Tibial artery (tissue), 4 donors: ENCODE measurements at regions not wholly inside any gene's neighbourhood (a gene's known extent, or its start where the extent isn't known, plus 50 kb on each side); places are given as distances from the start of the nearest gene placed in this dataset.

ENCODE experiments used
- DNase-seq, 2 donors: peaks; one replicate each; pipeline ENCODE4 v3.0.0-alpha.2; 2019
- H3K27ac ChIP-seq, 2 donors: fragments of 200-600 bp; sonication (generic) in 1 of 2; 1 replicate in 1 of 2; 2 replicates in 1 of 2; pipeline ENCODE4 v1.5.1; 2018 to 2019; ENCODE audit warnings: mild to moderate bottlenecking in 1 of 2
- H3K27me3 ChIP-seq, 2 donors: fragments of 200-600 bp; sonication (generic) in 1 of 2; one replicate each; pipeline versions ENCODE4 v1.5.1 to v1.6.0; 2016 to 2019
- H3K36me3 ChIP-seq, 3 donors: fragments of 200-600 bp; sonication (generic) in 2 of 3; one replicate each; pipeline ENCODE4 v1.5.1; 2016 to 2019; ENCODE audit warnings: mild to moderate bottlenecking in 2 of 3
- H3K4me1 ChIP-seq, 4 donors: fragments of 200-600 bp; sonication (generic) in 2 of 4; 1 replicate in 3 of 4; 2 replicates in 1 of 4; pipeline ENCODE4 v1.5.1; 2016 to 2019
- H3K4me3 ChIP-seq, 2 donors: fragments of 200-600 bp; sonication (generic) in 1 of 2; 1 replicate in 1 of 2; 2 replicates in 1 of 2; pipeline ENCODE4 v1.5.1; 2018 to 2019; ENCODE audit warnings: mild to moderate bottlenecking in 2 of 2
- H3K9me3 ChIP-seq, 3 donors: fragments of 200-600 bp; sonication (generic) in 1 of 3; one replicate each; pipeline ENCODE4 v1.5.1; 2016 to 2019
- CTCF ChIP-seq, 2 experiments: fragments of 200-600 bp in 1 of 2; fragments of 450-650 bp in 1 of 2; IDR thresholded peaks; one replicate each; pipeline ENCODE4 v1.5.1; 2017 to 2019; ENCODE audit warnings: antibody characterized with exemption in 2 of 2, mild to moderate bottlenecking in 1 of 2, moderate library complexity in 1 of 2
- intact Hi-C: fragments of 100-400 bp; cut with DNase I; formaldehyde crosslinking; loops from one replicate; pipeline ENCODE4 v1.15.0; 2023; ENCODE audit warnings: low total_unique reads

- TF ChIP-seq CTCF (IDR thresholded peaks at IDR 0.05) = no peak
- Histone ChIP-seq H3K9me3 (no peaks in the 10 kb centered on the region), H3K4me1 (no peaks in the 10 kb centered on the region), H3K27me3 (no peaks in the 10 kb centered on the region), H3K27ac (no peak overlapping the region), H3K4me3 (no peak overlapping the region), H3K36me3 (no peaks in the 10 kb centered on the region)
- DNase-seq = no peak
- intact Hi-C loops = no loop called here
Observed at GRCh38 chr12:83389237-83389996, 702.7 kb downstream of the TMTC2 start.

DNA sequence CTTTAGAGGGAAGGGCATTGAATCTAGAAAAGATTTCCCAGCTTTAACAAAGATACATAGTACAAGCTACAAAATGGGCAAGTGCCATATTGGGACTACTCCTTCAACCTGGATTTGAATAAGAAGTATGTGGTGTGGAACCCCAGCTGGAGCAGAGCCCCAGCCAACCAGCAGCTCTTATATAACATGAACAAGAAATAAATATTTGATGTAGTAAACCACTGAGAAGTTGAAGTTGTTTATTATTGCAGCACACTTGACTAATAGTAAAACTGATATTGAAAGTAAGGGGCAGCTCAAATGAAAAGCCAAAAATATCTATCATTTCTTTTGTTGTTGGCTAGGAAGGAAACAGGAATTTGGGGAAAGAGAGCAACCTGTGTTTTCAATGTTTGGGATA, 701.8 kb downstream of the TMTC2 start:
- Histone ChIP-seq H3K9me3 (no peaks in the 10 kb centered on the region), H3K27ac (no peak overlapping the region), H3K27me3 (no peaks in the 10 kb centered on the region), H3K36me3 (no peaks in the 10 kb centered on the region), H3K4me1 (no peaks in the 10 kb centered on the region), H3K4me3 (no peak overlapping the region)
- no peak for TF ChIP-seq CTCF (IDR thresholded peaks at IDR 0.05)
- intact Hi-C loops = no loop called here
- no peak for DNase-seq

GRCh38 chr12:83386527-83387264, 700.0 kb downstream of the TMTC2 start:
- Histone ChIP-seq H3K27me3 (no peaks in the 10 kb centered on the region), H3K27ac (no peak overlapping the region), H3K4me3 (no peak overlapping the region), H3K9me3 (no peaks in the 10 kb centered on the region), H3K4me1 (no peaks in the 10 kb centered on the region), H3K36me3 (no peaks in the 10 kb centered on the region)
- no peak for DNase-seq
- no peak for TF ChIP-seq CTCF (IDR thresholded peaks at IDR 0.05)
- intact Hi-C loops = no loop called here

DNA sequence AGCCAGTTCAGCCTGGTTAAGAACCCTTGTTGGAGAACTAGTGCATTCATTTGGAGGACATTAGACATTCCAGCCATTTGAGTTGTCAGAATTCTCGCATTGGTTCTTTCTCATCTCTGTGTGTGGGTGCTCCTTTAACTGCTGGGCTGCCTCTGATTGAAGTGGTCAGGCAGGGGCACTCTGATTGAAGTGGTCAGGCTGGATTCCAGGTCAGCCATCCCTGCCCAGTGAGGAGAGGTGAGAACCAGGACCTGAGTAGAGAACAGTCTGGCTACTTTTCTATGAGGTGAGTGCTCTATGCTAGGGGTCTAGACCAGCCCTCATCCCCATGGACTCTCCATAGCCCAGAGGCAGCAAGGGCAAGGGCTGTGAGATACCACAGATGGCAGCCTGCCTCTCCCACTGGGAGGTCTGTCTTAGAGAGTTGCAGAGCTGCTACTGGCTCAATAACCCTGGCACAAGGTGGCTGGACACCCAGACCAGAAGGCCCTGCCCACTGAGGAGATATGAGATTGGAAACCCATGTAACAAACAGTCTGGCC, 691.6 kb downstream of the TMTC2 start:
- intact Hi-C loops = no loop called here
- no peaks in the 10 kb centered on the region for H3K36me3 ChIP-seq
- no peak overlapping the region for H3K4me3 ChIP-seq
- no peaks in the 10 kb centered on the region for H3K9me3 ChIP-seq
- no peak for TF ChIP-seq CTCF (IDR thresholded peaks at IDR 0.05)
- no peaks in the 10 kb centered on the region for H3K27me3 ChIP-seq
- DNase-seq = no peak
- no peak overlapping the region for H3K27ac ChIP-seq
- no peaks in the 10 kb centered on the region for H3K4me1 ChIP-seq

- no peak for TF ChIP-seq CTCF (IDR thresholded peaks at IDR 0.05)
- no peak for DNase-seq
- Histone ChIP-seq H3K4me1 (no peaks in the 10 kb centered on the region), H3K9me3 (no peaks in the 10 kb centered on the region), H3K4me3 (no peak overlapping the region), H3K27me3 (no peaks in the 10 kb centered on the region), H3K27ac (no peak overlapping the region), H3K36me3 (no peaks in the 10 kb centered on the region)
- intact Hi-C loops = no loop called here
Observed at GRCh38 chr12:83365317-83365716, 678.6 kb downstream of the TMTC2 start.
